Epithelial cell of proximal tubule (primary cell): ENCODE measurements at regions not wholly inside any gene's neighbourhood (a gene's known extent, or its start where the extent isn't known, plus 50 kb on each side); places are given as distances from the start of the nearest gene placed in this dataset.

Experiments used
- DNase-seq: peaks from one replicate; pipeline ENCODE4 v3.0.0-alpha.2; 2011; ENCODE audit warnings: low read depth
- H3K4me3 ChIP-seq: 2 replicates; pipeline ENCODE4 v1.5.1; 2011; ENCODE audit warnings: low read depth, mild to moderate bottlenecking, low read length
- TF ChIP-seq, protein P1 (sequence below): conservative IDR thresholded peaks from 2 replicates; pipeline ENCODE4 v1.5.1; 2012; ENCODE audit warnings: low read depth, mild to moderate bottlenecking, low read length

DNA sequence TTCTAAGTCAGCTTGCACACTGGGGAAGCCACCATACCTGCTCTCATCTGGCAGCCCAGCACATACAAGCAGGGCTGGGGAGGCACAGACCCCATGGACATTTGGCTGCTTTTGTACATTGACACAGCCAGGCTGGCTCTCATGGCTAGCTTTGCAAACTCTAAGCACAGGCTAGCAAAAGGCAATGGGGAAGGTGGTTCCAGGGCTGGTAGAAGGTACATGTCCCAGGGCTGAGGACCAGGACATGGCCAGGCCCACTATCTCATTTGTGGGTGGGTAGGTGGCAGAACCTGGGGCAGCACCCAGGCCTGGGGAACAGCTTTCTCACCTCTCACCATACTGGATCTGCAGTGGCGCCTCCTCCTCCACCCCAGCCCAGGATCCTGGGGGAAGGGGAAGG lies 90.9 kb downstream of the HS1BP3 start:
- H3K4me3 ChIP-seq = no peak overlapping the region
- TF ChIP-seq, protein P1, sequence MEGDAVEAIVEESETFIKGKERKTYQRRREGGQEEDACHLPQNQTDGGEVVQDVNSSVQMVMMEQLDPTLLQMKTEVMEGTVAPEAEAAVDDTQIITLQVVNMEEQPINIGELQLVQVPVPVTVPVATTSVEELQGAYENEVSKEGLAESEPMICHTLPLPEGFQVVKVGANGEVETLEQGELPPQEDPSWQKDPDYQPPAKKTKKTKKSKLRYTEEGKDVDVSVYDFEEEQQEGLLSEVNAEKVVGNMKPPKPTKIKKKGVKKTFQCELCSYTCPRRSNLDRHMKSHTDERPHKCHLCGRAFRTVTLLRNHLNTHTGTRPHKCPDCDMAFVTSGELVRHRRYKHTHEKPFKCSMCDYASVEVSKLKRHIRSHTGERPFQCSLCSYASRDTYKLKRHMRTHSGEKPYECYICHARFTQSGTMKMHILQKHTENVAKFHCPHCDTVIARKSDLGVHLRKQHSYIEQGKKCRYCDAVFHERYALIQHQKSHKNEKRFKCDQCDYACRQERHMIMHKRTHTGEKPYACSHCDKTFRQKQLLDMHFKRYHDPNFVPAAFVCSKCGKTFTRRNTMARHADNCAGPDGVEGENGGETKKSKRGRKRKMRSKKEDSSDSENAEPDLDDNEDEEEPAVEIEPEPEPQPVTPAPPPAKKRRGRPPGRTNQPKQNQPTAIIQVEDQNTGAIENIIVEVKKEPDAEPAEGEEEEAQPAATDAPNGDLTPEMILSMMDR = no peak
- DNase-seq = no peak

- H3K4me3 ChIP-seq = no peak overlapping the region
- TF ChIP-seq, protein P1 = no peak
- no peak for DNase-seq
These were observed 89.8 kb downstream of the HS1BP3 start for GRCh38 chr2:20560891-20561636.

DNA sequence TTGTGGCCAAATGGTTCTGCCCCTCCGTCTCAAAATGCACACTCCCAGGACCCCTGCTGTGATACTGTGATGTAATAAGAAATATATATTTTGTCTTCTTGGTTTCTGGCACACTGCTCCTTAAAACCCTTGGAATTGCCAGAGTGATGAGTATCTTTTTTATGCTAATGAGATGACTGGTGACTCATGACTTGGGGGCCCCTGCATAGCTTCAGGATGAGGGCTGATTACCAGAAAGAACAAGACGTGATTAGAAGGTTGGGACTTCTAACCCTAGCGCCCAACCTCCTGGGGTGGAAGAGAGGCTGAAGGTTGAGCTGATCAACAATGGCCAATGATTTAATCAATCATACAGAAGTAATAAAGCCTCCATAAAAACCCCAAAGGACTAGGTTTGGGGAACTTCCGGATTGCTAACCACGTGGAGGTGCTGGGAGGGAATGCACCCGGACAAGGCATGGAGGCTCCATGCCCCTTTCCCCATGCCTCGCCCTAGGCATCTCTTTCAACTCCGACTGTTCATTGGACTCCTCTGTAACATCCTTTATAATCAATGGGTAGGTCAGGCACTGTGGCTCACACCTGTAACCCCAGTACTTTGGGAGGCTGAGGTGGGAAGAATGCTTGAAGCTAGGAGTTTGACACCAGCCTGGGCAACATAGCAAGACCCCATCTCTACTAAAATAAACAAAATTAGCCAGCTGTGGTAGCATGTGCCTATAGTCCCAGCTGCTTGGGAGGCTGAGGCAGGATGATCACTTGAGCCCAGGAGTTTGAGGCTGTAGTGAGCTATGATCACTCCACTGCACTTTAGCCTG lies 89.1 kb downstream of the HS1BP3 start:
- TF ChIP-seq, protein P1 = no peak
- DNase-seq = peak; percentile 31
- no peak overlapping the region for H3K4me3 ChIP-seq

GRCh38 chr2:20562540-20563225 lies 88.2 kb downstream of the HS1BP3 start:
- H3K4me3 ChIP-seq = no peak overlapping the region
- DNase-seq = no peak
- TF ChIP-seq, protein P1 = no peak

- TF ChIP-seq, protein P1 = no peak
- no peak for DNase-seq
- no peak overlapping the region for H3K4me3 ChIP-seq
These were observed 87.6 kb downstream of the HS1BP3 start for GRCh38 chr2:20563251-20563650.

GRCh38 chr2:20563833-20564232 lies 87.1 kb downstream of the HS1BP3 start:
- TF ChIP-seq, protein P1 = no peak
- H3K4me3 ChIP-seq = no peak overlapping the region
- DNase-seq = no peak
